Vagina (tissue), 2 donors: ENCODE measurements at regions not wholly inside any gene's neighbourhood (a gene's known extent, or its start where the extent isn't known, plus 50 kb on each side); places are given as distances from the start of the nearest gene placed in this dataset.

Source experiments
- CTCF ChIP-seq, 3 experiments: fragments of 450-650 bp in 2 of 3; fragments of 200-600 bp in 1 of 3; sonication (generic) in 1 of 3; IDR thresholded peaks; one replicate each; pipeline ENCODE4 v1.5.1; 2017 to 2019; ENCODE audit warnings: antibody characterized with exemption in 3 of 3, mild to moderate bottlenecking in 2 of 3, moderate library complexity in 2 of 3
- POLR2A ChIP-seq, 2 donors: fragments of 450-650 bp; IDR thresholded peaks; one replicate each; pipeline ENCODE4 v1.6.1; 2017; ENCODE audit warnings: antibody characterized with exemption in 2 of 2, mild to moderate bottlenecking in 2 of 2, moderate library complexity in 2 of 2
- POLR2AphosphoS5 ChIP-seq, 2 donors: sonication (generic); formaldehyde crosslinking; IDR thresholded peaks; one replicate each; pipeline ENCODE4 v1.9.0; 2017; ENCODE audit warnings: antibody characterized with exemption in 2 of 2, mild to moderate bottlenecking in 2 of 2, low read depth in 1 of 2; ENCODE audit not compliant: insufficient read depth in 1 of 2

DNA sequence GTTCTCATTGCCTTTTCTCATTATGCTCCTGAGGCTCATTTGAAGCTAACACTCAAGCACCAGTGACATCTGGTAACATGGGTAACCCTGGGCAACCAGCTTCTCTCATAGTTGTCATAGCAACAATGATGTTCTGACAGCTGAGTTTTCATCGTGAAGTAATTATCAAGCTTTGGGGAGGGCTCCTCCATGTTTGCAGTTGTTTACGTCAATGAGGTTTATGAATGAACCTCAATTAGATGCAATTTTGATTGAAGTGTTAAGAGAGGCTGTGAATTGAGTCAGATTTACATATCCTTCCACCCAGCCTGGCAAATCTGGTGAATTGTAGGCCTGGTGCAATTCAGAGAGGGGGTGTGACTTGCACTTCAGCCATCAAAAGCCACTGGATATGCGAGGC lies 119.3 kb upstream of the CHD2 start:
- TF ChIP-seq POLR2A (IDR thresholded peaks at IDR 0.05) (no peak), POLR2AphosphoS5 (IDR thresholded peaks at IDR 0.05; ENCODE audit: insufficient read depth in 1 of 2, low read depth in 1 of 2) (no peak), CTCF (IDR thresholded peaks at IDR 0.05) (no peak)
